Transverse colon (tissue), 4 donors: ENCODE measurements at regions not wholly inside any gene's neighbourhood (a gene's known extent, or its start where the extent isn't known, plus 50 kb on each side); places are given as distances from the start of the nearest gene placed in this dataset.
"Not testable (repeated sequence)": the region's sequence is repeated elsewhere in the genome, so short reads cannot be mapped to it uniquely, and the experiment has no call there.

ENCODE experiments used
- DNase-seq: peaks from one replicate; pipeline ENCODE4 v3.0.0-alpha.2; 2019
- H3K27ac ChIP-seq, 4 donors: fragments of 200-600 bp; sonication (generic); 2 replicates each; pipeline ENCODE4 v1.5.1; 2016 to 2018; ENCODE audit warnings: inconsistent platforms in 4 of 4
- H3K27me3 ChIP-seq: fragments of 200-600 bp; sonication (generic); 2 replicates; pipeline ENCODE4 v1.5.1; 2017; ENCODE audit warnings: inconsistent platforms
- H3K36me3 ChIP-seq, 4 donors: fragments of 200-600 bp; sonication (generic); 2 replicates each; pipeline ENCODE4 v1.5.1; 2017 to 2019; ENCODE audit warnings: inconsistent platforms in 4 of 4
- H3K4me1 ChIP-seq, 4 donors: fragments of 200-600 bp; sonication (generic); 2 replicates each; pipeline ENCODE4 v1.5.1; 2017 to 2020; ENCODE audit warnings: inconsistent platforms in 4 of 4
- H3K4me3 ChIP-seq, 4 donors: fragments of 200-600 bp; sonication (generic); 1 replicate in 1 of 4; 2 replicates in 3 of 4; pipeline versions ENCODE4 v1.5.1 to v1.6.1; 2017 to 2019; ENCODE audit warnings: inconsistent platforms in 4 of 4
- H3K9me3 ChIP-seq, 2 donors: fragments of 200-600 bp; sonication (generic); 2 replicates each; pipeline ENCODE4 v1.5.1; 2017 to 2019; ENCODE audit warnings: inconsistent platforms in 2 of 2
- CTCF ChIP-seq, 5 experiments: fragments of 200-600 bp in 3 of 5; fragments of 450-650 bp in 2 of 5; sonication (generic) in 3 of 5; IDR thresholded peaks; 1 replicate in 2 of 5; 2 replicates in 3 of 5; pipeline ENCODE4 v1.5.1; 2016 to 2017; ENCODE audit warnings: antibody characterized with exemption in 5 of 5, inconsistent platforms in 3 of 5, mild to moderate bottlenecking in 2 of 5, moderate library complexity in 1 of 5
- EP300 ChIP-seq: sonication (generic); formaldehyde crosslinking; IDR thresholded peaks from one replicate; pipeline ENCODE4 v1.6.1; 2017; ENCODE audit warnings: antibody characterized with exemption, low read depth
- POLR2A ChIP-seq: fragments of 450-650 bp; IDR thresholded peaks from one replicate; pipeline ENCODE4 v1.6.1; 2016; ENCODE audit warnings: antibody characterized with exemption, mild to moderate bottlenecking, moderate library complexity
- POLR2AphosphoS5 ChIP-seq, 3 donors: sonication (generic); formaldehyde crosslinking; IDR thresholded peaks; one replicate each; pipeline ENCODE4 v1.6.1; 2016; ENCODE audit warnings: antibody characterized with exemption in 3 of 3
- WGBS, 2 donors: methylation state at CpG; one replicate each; pipeline ENCODE4 v1.1.5; 2018; ENCODE audit warnings: low coverage in 1 of 2; 5-methylcytosine and 5-hydroxymethylcytosine counted together
- in situ Hi-C, 4 donors: fragments of 200-750 bp; cut with MboI; loops; one replicate each; pipeline versions ENCODE4 v1.15.0 to v1.15.1; 2017; ENCODE audit warnings: low sequenced_read_pairs in 3 of 4, low pct_ligation_motif_present in 1 of 4, low pct_unique_long_range_greater_than_20kb in 1 of 4
- intact Hi-C: fragments of 100-400 bp; cut with DNase I; formaldehyde crosslinking; loops from one replicate; pipeline ENCODE4 v1.15.1; 2023; ENCODE audit warnings: low total_unique reads

DNA sequence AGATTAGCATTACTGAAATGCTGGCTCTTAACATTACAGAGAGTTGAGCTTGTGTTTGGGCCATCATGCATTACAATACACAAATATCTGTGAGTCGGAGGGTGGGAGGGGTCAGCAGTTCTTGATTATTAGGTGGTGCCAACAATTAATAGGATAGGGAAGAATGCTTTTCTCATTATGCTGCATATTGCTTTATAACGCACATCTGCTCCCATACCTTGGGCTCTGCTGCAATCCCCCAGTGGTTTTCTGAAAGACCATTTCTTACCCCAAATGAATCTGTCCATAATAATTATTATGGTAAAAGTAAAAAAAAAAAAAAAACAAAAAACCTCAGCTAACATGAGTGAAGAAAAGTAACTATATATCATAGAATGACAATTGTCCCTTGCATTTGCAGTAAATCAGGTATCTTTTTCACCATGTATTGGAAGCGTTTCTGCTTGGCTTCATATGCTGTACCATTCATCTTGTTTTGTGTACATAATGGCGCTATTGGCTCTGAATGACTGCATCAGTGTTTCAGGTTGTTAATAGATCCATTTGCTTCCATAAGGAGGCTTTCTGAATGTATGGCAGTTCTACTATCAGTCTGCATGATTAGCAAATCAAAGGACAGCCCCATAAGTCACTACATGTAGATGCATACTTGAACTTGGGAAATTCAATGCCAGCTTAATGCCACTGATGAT lies 75.9 kb downstream of the CAVIN4 start:
- in situ Hi-C loops (no loop called here), intact Hi-C loops (no loop called here)
- Histone ChIP-seq H3K4me1 (no peaks in the 10 kb centered on the region), H3K4me3 (no peak overlapping the region), H3K27ac (no peak overlapping the region), H3K27me3 (no peaks in the 10 kb centered on the region), H3K36me3 (no peaks in the 10 kb centered on the region), H3K9me3 (no peaks in the 10 kb centered on the region)
- no peak for DNase-seq
- 83 to 87% methylated on average over 4 of the region's 4 CpGs for WGBS, 2 donors
- TF ChIP-seq POLR2A (no peak), POLR2AphosphoS5 (IDR thresholded peaks at IDR 0.05) (no peak), EP300 (no peak), CTCF (IDR thresholded peaks at IDR 0.05) (no peak)

- H3K27me3 ChIP-seq, H3K27ac ChIP-seq, DNase-seq, H3K4me1 ChIP-seq, H3K4me3 ChIP-seq, H3K9me3 ChIP-seq, H3K36me3 ChIP-seq, in situ Hi-C loops, intact Hi-C loops: not testable (repeated sequence)
- WGBS, 2 donors, result 71 to 72% methylated on average over 1 to 2 of the region's 2 CpGs
These were observed 79.0 kb downstream of the CAVIN4 start for GRCh38 chr9:100656851-100657250.

DNA sequence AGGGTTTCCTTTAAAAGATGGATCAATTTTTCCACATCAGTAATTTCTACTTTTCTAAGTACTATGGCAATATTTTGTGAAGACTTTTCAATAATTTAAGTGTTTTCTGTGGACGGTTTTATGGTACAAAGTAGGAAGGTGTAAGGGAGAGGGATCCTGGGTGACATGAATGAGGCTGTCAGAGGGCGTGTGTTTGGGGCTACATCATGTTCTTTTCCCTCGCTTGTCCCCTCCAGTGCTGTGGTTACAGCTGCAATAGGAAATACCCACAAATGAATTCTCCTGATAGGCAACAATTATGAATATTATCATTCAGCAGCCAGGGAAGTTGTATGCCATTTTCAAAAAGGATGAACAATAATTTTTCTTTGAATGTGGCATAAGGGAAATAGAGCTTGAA lies 83.8 kb downstream of the CAVIN4 start:
- 63 to 70% methylated on average over 3 of the region's 3 CpGs for WGBS, 2 donors
- Histone ChIP-seq H3K4me3 (no peak overlapping the region), H3K36me3 (no peaks in the 10 kb centered on the region), H3K27me3 (no peaks in the 10 kb centered on the region), H3K27ac (no peak overlapping the region), H3K4me1 (no peaks in the 10 kb centered on the region), H3K9me3 (no peaks in the 10 kb centered on the region)
- intact Hi-C loops, result no loop called here
- TF ChIP-seq POLR2A, result no peak
- TF ChIP-seq EP300, result no peak
- no peak for TF ChIP-seq POLR2AphosphoS5 (IDR thresholded peaks at IDR 0.05)
- TF ChIP-seq CTCF (IDR thresholded peaks at IDR 0.05), result no peak
- in situ Hi-C loops, result no loop called here
- DNase-seq, result no peak

DNA sequence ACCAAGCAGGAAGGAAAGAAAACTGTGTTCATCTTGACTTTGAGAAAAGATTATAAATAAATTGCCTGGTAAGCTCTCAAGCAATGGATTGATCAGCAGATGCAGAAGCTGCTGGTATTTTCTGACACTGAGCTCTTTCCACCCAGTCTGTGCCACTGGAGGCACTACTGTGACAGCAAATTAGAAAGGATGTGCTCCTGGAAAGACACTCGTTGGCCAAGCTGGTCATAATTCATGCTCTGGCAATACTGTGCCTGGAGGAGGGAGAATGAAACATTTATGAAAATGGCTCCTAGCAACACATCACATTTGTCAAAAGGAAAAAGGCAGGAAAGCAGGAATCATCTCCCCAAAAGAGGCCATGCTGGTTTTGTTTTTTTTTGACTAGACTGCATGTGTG lies 84.2 kb downstream of the CAVIN4 start:
- DNase-seq, result no peak
- no peak overlapping the region for H3K27ac ChIP-seq
- 8 to 33% methylated on average over 1 of the region's 1 CpG for WGBS, 2 donors
- H3K4me3 ChIP-seq, result no peak overlapping the region
- no peaks in the 10 kb centered on the region for H3K36me3 ChIP-seq
- no peaks in the 10 kb centered on the region for H3K9me3 ChIP-seq
- intact Hi-C loops, result no loop called here
- H3K4me1 ChIP-seq, result no peaks in the 10 kb centered on the region
- in situ Hi-C loops, result no loop called here
- TF ChIP-seq POLR2AphosphoS5 (IDR thresholded peaks at IDR 0.05) (no peak), EP300 (no peak), CTCF (IDR thresholded peaks at IDR 0.05) (no peak), POLR2A (no peak)
- no peaks in the 10 kb centered on the region for H3K27me3 ChIP-seq

DNA sequence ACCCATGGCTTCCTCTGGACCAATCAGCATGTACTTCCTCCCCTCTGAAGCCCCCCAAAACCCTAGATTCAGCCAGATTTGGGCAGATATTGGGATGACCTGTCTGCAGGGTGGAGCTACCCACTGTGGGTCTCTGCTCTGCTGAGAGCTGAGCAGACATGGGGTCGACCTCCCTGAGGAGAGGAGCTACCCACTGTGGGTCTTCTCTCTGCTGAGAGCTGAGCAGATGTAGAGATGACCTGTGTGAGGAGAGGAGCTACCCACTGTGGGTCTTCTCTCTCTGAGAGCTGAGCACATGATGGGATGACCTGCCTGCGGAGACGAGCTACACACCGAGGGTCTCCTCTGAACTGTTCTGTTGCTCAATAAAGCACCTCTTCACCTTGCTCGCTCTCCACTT lies 89.6 kb downstream of the CAVIN4 start:
- 60% methylated on average over 5 of the region's 5 CpGs; no CpG with 5 or more reads in 1 of the 2 donors for WGBS, 2 donors
- in situ Hi-C loops, result no loop called here
- DNase-seq, result no peak
- intact Hi-C loops, result no loop called here
- Histone ChIP-seq H3K4me3 (no peak overlapping the region), H3K27me3 (no peaks in the 10 kb centered on the region), H3K9me3 (no peaks in the 10 kb centered on the region), H3K36me3 (no peaks in the 10 kb centered on the region), H3K27ac (no peak overlapping the region), H3K4me1 (no peaks in the 10 kb centered on the region)
- no peak for TF ChIP-seq POLR2AphosphoS5 (IDR thresholded peaks at IDR 0.05)
- no peak for TF ChIP-seq POLR2A
- no peak for TF ChIP-seq CTCF (IDR thresholded peaks at IDR 0.05)
- TF ChIP-seq EP300, result no peak
